HepG2 (cell line): ENCODE measurements at regions not wholly inside any gene's neighbourhood (a gene's known extent, or its start where the extent isn't known, plus 50 kb on each side); places are given as distances from the start of the nearest gene placed in this dataset.

Experiments used
- ATAC-seq: fragments of 200-7000 bp; cut with Tn5 transposase; 3 replicates; pipeline ENCODE4 v1.9.1; 2020; ENCODE audit warnings: mild to moderate bottlenecking, moderate library complexity
- BruUV-seq: library from RNA; stranded (reverse); fragments of 400-500 nt; replicated peaks from 2 replicates; lab custom pipeline; 2021; lab: Mats Ljungman, UMichigan
- CTCF ChIA-PET: fragments of 300-600 bp; formaldehyde crosslinking; extraction: SDS; loops from one replicate; lab custom pipeline; 2021; ENCODE audit warnings: low total read pairs, inconsistent platforms, low intra/inter-chr PET ratio; lab: Yijun Ruan, JAX
- POLR2A ChIA-PET: fragments of 350-600 bp; sonication (Branson Sonifier 250); formaldehyde crosslinking; loops from one replicate; lab custom pipeline; 2020; ENCODE audit warnings: antibody characterized with exemption, inconsistent platforms; lab: Yijun Ruan, JAX
- DNase-seq: peaks from one replicate; pipeline ENCODE4 v3.0.0-alpha.2; 2015; ENCODE audit warnings: low spot score
- FAIRE-seq: peaks from 3 replicates; lab custom pipeline; 2011; peaks lifted over from hg19 to GRCh38; lab: Jason Lieb, UNC
- H2AFZ ChIP-seq: one replicate; pipeline ENCODE4 v1.6.1; 2011; ENCODE audit warnings: low read length, inconsistent platforms
- H3K27ac ChIP-seq: fragments of 300-600 bp; 3 replicates; pipeline ENCODE4 v1.8.0; 2011; ENCODE audit warnings: mixed run types, mild to moderate bottlenecking, mixed read lengths, low read length, inconsistent platforms; ENCODE audit not compliant: insufficient read depth; ENCODE audit errors: extremely low read length
- H3K27me3 ChIP-seq, 2 experiments: fragments of 200-600 bp in 1 of 2; 2 replicates in 1 of 2; 3 replicates in 1 of 2; pipeline versions ENCODE4 v1.6.0 to v1.8.0; 2011; ENCODE audit warnings: low read length in 2 of 2, mild to moderate bottlenecking in 2 of 2, moderate library complexity in 2 of 2, inconsistent platforms in 1 of 2; ENCODE audit not compliant: insufficient read depth in 2 of 2, control insufficient read depth in 1 of 2
- H3K36me3 ChIP-seq, 2 experiments: fragments of 200-600 bp in 1 of 2; replicated peaks in 1 of 2; 2 replicates in 1 of 2; 3 replicates in 1 of 2; pipeline versions ENCODE4 v1.5.1 to v1.8.0; 2011; ENCODE audit warnings: low read length in 2 of 2, inconsistent platforms in 1 of 2; ENCODE audit not compliant: insufficient read depth in 2 of 2, control insufficient read depth in 1 of 2
- H3K4me1 ChIP-seq: 2 replicates; pipeline ENCODE4 v1.5.1; 2012; ENCODE audit warnings: low read length, inconsistent platforms; ENCODE audit not compliant: insufficient read depth
- H3K4me2 ChIP-seq: 2 replicates; pipeline ENCODE4 v1.6.0; 2011; ENCODE audit warnings: low read depth, low read length, inconsistent platforms
- H3K4me3 ChIP-seq, 3 experiments: fragments of 200-600 bp in 1 of 3; sonication (generic), shearing (Covaris generic) in 1 of 3; replicated peaks in 1 of 3; 2 replicates each; pipeline ENCODE4 v1.5.1; 2011 to 2016; ENCODE audit warnings: low read length in 3 of 3, inconsistent platforms in 2 of 3, low read depth in 2 of 3, mild to moderate bottlenecking in 2 of 3, control low read depth in 1 of 3, mixed read lengths in 1 of 3; ENCODE audit not compliant: insufficient read depth in 1 of 3
- H3K79me2 ChIP-seq: one replicate; pipeline ENCODE4 v1.6.1; 2011; ENCODE audit warnings: low read length, inconsistent platforms; ENCODE audit not compliant: insufficient read depth
- H3K9ac ChIP-seq: 2 replicates; pipeline ENCODE4 v1.6.0; 2011; ENCODE audit warnings: mild to moderate bottlenecking, low read depth, low read length, inconsistent platforms; ENCODE audit not compliant: insufficient read depth
- H3K9me3 ChIP-seq: 2 replicates; pipeline ENCODE4 v1.5.1; 2012; ENCODE audit warnings: mild to moderate bottlenecking, low read length
- H4K20me1 ChIP-seq: 2 replicates; pipeline ENCODE4 v1.6.0; 2011; ENCODE audit warnings: inconsistent platforms, mild to moderate bottlenecking, low read length, moderate library complexity; ENCODE audit not compliant: insufficient read depth
- ARNT ChIP-seq: fragments of 450-650 bp; IDR thresholded peaks from 2 replicates; pipeline ENCODE4 v1.6.1; 2017
- CENPT ChIP-seq: sonication (generic); formaldehyde crosslinking; IDR thresholded peaks from 2 replicates; pipeline ENCODE4 v1.8.0; 2022; ENCODE audit warnings: low read depth, mild to moderate bottlenecking, moderate library complexity, missing genetic modification reagents
- DNMT1 ChIP-seq: sonication (generic); formaldehyde crosslinking; IDR thresholded peaks from 2 replicates; pipeline ENCODE4 v1.5.1; 2020; ENCODE audit warnings: mild to moderate bottlenecking, missing genetic modification reagents
- DPF2 ChIP-seq: sonication (generic); formaldehyde crosslinking; IDR thresholded peaks from 2 replicates; pipeline ENCODE4 v1.4.0; 2020; ENCODE audit warnings: mild to moderate bottlenecking, low read depth, missing genetic modification reagents, borderline replicate concordance
- EHMT2 ChIP-seq: fragments of 200-600 bp; sonication (generic); IDR thresholded peaks from 2 replicates; pipeline ENCODE4 v1.7.0; 2017; ENCODE audit warnings: antibody characterized with exemption, low read depth, low read length, borderline replicate concordance
- KAT8 ChIP-seq: IDR thresholded peaks from 2 replicates; pipeline ENCODE4 v1.6.1; 2016; ENCODE audit warnings: missing genetic modification reagents, missing compliant biosample characterization
- NFYC ChIP-seq: IDR thresholded peaks from 2 replicates; pipeline ENCODE4 v1.6.1; 2016; ENCODE audit warnings: missing genetic modification reagents, missing compliant biosample characterization
- NKX3-1 ChIP-seq: sonication (generic); formaldehyde crosslinking; IDR thresholded peaks from 2 replicates; pipeline ENCODE4 v1.5.0; 2020; ENCODE audit warnings: missing genetic modification reagents
- RFX5 ChIP-seq: IDR thresholded peaks from 2 replicates; pipeline ENCODE4 v1.6.1; 2011; ENCODE audit warnings: low read depth, low read length, improper control_type of control experiment
- SMAD3 ChIP-seq: sonication (generic); formaldehyde crosslinking; IDR thresholded peaks from 2 replicates; pipeline ENCODE4 v1.4.0; 2020; ENCODE audit warnings: missing genetic modification reagents
- SRSF9 ChIP-seq: fragments of 200-400 bp; formaldehyde crosslinking; IDR thresholded peaks from 2 replicates; pipeline ENCODE4 v1.6.1; 2018; ENCODE audit warnings: borderline replicate concordance, mild to moderate bottlenecking, low read depth, low read length; ENCODE audit not compliant: insufficient read depth, poor library complexity, severe bottlenecking
- ZFP36L2 ChIP-seq: sonication (generic); formaldehyde crosslinking; IDR thresholded peaks from 2 replicates; pipeline ENCODE4 v1.4.0; 2020; ENCODE audit warnings: missing genetic modification reagents
- ZNF430 ChIP-seq: sonication (generic); formaldehyde crosslinking; IDR thresholded peaks from 2 replicates; pipeline ENCODE4 v1.9.0; 2021; ENCODE audit warnings: mild to moderate bottlenecking, missing genetic modification reagents
- ZNF496 ChIP-seq: sonication (generic); formaldehyde crosslinking; IDR thresholded peaks from 2 replicates; pipeline ENCODE4 v1.8.1; 2023; ENCODE audit warnings: mild to moderate bottlenecking, moderate library complexity, missing genetic modification reagents; ENCODE audit not compliant: insufficient replicate concordance
- ZNF543 ChIP-seq: sonication (generic); formaldehyde crosslinking; IDR thresholded peaks from 2 replicates; pipeline ENCODE4 v1.4.0; 2020; ENCODE audit warnings: mild to moderate bottlenecking, missing genetic modification reagents
- ZNF569 ChIP-seq: sonication (generic); formaldehyde crosslinking; IDR thresholded peaks from 2 replicates; pipeline ENCODE4 v1.5.0; 2020; ENCODE audit warnings: mild to moderate bottlenecking, missing genetic modification reagents, moderate library complexity, borderline replicate concordance
- in situ Hi-C: cut with HindIII; loops from 2 replicates; pipeline ENCODE4 v1.10.0; 2017; ENCODE audit warnings: low pct_unique_long_range_greater_than_20kb; ENCODE audit not compliant: extremely low pct_ligation_motif_present
- intact Hi-C: fragments of 100-400 bp; cut with micrococcal nuclease; formaldehyde crosslinking; loops from one replicate; pipeline ENCODE4 v1.10.0; 2022; ENCODE audit not compliant: unreplicated experiment
- TF ChIP-seq, protein P1 (sequence below): IDR thresholded peaks from 2 replicates; pipeline ENCODE4 v1.4.0; 2020; ENCODE audit warnings: mild to moderate bottlenecking, missing genetic modification reagents
- TF ChIP-seq, protein P2 (sequence below): sonication (generic); formaldehyde crosslinking; IDR thresholded peaks from 2 replicates; pipeline ENCODE4 v1.4.0; 2020; ENCODE audit warnings: missing genetic modification reagents, low read depth, mild to moderate bottlenecking, borderline replicate concordance
- TF ChIP-seq, protein P3 (sequence below): sonication (generic); formaldehyde crosslinking; IDR thresholded peaks from 2 replicates; pipeline ENCODE4 v1.4.0; 2020; ENCODE audit warnings: missing genetic modification reagents, borderline replicate concordance

DNA sequence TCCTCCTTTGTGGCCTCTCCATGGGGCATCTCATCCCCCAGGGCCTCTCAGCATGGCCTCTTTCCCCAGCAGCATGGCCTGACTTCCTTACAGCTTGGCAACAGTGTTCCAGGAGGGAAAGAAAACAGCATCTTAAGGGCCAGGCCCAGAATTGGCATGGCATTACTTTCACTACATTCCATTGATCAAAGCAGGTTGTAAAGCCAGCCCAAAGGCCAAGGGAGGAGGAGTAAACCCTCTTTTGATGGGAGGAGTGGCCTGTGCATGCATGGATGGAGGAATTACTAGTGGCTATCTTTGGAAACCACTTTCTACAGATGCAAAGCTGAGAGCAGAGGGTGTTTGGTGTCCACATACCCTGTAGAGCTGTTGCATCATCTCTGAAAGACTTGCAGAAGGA, 149.4 kb downstream of the AIPL1 start:
- ChIA-PET CTCF (no interaction called here), POLR2A (no interaction called here)
- Histone ChIP-seq H3K9me3 (no peaks in the 10 kb centered on the region), H3K9ac (no peak overlapping the region), H2AFZ (no peak overlapping the region), H3K27me3 (no peaks in the 10 kb centered on the region), H4K20me1 (no peaks in the 10 kb centered on the region), H3K4me3 (no peak overlapping the region), H3K79me2 (no peaks in the 10 kb centered on the region), H3K4me1 (no peaks in the 10 kb centered on the region), H3K27ac (no peak overlapping the region), H3K36me3 (no peaks in the 10 kb centered on the region), H3K4me2 (no peak overlapping the region)
- in situ Hi-C loops: loop anchor here (5.0 kb wide), 1 partner anchor 127 kb away; no protein-coding TSS in a partner anchor
- intact Hi-C loops: no loop called here
- ATAC-seq (no peak), FAIRE-seq (no peak), DNase-seq (no peak)
- no peak for TF ChIP-seq ZNF496 (CRISPR knock-in tag)
- no peak for TF ChIP-seq CENPT (CRISPR knock-in tag)
- no peak for TF ChIP-seq DNMT1 (CRISPR knock-in tag)
- no peak for TF ChIP-seq NFYC (CRISPR knock-in tag)
- no peak for TF ChIP-seq DPF2 (CRISPR knock-in tag)
- TF ChIP-seq, protein P1, sequence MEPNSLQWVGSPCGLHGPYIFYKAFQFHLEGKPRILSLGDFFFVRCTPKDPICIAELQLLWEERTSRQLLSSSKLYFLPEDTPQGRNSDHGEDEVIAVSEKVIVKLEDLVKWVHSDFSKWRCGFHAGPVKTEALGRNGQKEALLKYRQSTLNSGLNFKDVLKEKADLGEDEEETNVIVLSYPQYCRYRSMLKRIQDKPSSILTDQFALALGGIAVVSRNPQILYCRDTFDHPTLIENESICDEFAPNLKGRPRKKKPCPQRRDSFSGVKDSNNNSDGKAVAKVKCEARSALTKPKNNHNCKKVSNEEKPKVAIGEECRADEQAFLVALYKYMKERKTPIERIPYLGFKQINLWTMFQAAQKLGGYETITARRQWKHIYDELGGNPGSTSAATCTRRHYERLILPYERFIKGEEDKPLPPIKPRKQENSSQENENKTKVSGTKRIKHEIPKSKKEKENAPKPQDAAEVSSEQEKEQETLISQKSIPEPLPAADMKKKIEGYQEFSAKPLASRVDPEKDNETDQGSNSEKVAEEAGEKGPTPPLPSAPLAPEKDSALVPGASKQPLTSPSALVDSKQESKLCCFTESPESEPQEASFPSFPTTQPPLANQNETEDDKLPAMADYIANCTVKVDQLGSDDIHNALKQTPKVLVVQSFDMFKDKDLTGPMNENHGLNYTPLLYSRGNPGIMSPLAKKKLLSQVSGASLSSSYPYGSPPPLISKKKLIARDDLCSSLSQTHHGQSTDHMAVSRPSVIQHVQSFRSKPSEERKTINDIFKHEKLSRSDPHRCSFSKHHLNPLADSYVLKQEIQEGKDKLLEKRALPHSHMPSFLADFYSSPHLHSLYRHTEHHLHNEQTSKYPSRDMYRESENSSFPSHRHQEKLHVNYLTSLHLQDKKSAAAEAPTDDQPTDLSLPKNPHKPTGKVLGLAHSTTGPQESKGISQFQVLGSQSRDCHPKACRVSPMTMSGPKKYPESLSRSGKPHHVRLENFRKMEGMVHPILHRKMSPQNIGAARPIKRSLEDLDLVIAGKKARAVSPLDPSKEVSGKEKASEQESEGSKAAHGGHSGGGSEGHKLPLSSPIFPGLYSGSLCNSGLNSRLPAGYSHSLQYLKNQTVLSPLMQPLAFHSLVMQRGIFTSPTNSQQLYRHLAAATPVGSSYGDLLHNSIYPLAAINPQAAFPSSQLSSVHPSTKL (CRISPR knock-in tag): no peak
- TF ChIP-seq NKX3-1 (CRISPR knock-in tag): no peak
- no peak for TF ChIP-seq ARNT
- no peak for TF ChIP-seq ZNF569 (CRISPR knock-in tag)
- no peak for TF ChIP-seq SMAD3 (CRISPR knock-in tag)
- TF ChIP-seq ZNF430 (CRISPR knock-in tag): no peak
- TF ChIP-seq, protein P2, sequence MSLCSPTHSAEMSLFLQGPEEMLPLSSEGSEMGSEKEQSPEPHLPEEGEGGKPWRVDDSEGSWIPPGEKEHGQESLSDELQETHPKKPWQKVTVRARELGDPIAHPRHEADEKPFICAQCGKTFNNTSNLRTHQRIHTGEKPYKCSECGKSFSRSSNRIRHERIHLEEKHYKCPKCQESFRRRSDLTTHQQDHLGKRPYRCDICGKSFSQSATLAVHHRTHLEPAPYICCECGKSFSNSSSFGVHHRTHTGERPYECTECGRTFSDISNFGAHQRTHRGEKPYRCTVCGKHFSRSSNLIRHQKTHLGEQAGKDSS (CRISPR knock-in tag): no peak
- TF ChIP-seq RFX5: no peak
- no peak for TF ChIP-seq SRSF9
- no peak for TF ChIP-seq EHMT2
- TF ChIP-seq ZFP36L2 (CRISPR knock-in tag): no peak
- no peak for TF ChIP-seq KAT8 (CRISPR knock-in tag)
- no peak for TF ChIP-seq ZNF543 (CRISPR knock-in tag)
- TF ChIP-seq, protein P3, sequence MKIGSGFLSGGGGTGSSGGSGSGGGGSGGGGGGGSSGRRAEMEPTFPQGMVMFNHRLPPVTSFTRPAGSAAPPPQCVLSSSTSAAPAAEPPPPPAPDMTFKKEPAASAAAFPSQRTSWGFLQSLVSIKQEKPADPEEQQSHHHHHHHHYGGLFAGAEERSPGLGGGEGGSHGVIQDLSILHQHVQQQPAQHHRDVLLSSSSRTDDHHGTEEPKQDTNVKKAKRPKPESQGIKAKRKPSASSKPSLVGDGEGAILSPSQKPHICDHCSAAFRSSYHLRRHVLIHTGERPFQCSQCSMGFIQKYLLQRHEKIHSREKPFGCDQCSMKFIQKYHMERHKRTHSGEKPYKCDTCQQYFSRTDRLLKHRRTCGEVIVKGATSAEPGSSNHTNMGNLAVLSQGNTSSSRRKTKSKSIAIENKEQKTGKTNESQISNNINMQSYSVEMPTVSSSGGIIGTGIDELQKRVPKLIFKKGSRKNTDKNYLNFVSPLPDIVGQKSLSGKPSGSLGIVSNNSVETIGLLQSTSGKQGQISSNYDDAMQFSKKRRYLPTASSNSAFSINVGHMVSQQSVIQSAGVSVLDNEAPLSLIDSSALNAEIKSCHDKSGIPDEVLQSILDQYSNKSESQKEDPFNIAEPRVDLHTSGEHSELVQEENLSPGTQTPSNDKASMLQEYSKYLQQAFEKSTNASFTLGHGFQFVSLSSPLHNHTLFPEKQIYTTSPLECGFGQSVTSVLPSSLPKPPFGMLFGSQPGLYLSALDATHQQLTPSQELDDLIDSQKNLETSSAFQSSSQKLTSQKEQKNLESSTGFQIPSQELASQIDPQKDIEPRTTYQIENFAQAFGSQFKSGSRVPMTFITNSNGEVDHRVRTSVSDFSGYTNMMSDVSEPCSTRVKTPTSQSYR (CRISPR knock-in tag): no peak
- no TSS peak for BruUV-seq
